HUES64 (cell line): ENCODE measurements at regions not wholly inside any gene's neighbourhood (a gene's known extent, or its start where the extent isn't known, plus 50 kb on each side); places are given as distances from the start of the nearest gene placed in this dataset.

ENCODE experiments used
- H3K27ac ChIP-seq: 2 replicates; pipeline ENCODE4 v1.7.0; 2013; ENCODE audit warnings: low read depth, low read length, inconsistent platforms
- H3K27me3 ChIP-seq: 2 replicates; pipeline ENCODE4 v1.6.1; 2013; ENCODE audit warnings: mild to moderate bottlenecking, low read length; ENCODE audit not compliant: insufficient read depth
- H3K36me3 ChIP-seq: 2 replicates; pipeline ENCODE4 v1.6.1; 2013; ENCODE audit warnings: mild to moderate bottlenecking, low read length; ENCODE audit not compliant: insufficient read depth
- H3K4me1 ChIP-seq: 2 replicates; pipeline ENCODE4 v1.6.1; 2013; ENCODE audit warnings: mild to moderate bottlenecking, low read length, moderate library complexity; ENCODE audit not compliant: insufficient read depth
- H3K4me3 ChIP-seq: 2 replicates; pipeline ENCODE4 v1.5.1; 2013; ENCODE audit warnings: mild to moderate bottlenecking, low read length, moderate library complexity
- H3K9ac ChIP-seq: 2 replicates; pipeline ENCODE4 v1.6.1; 2013; ENCODE audit warnings: mild to moderate bottlenecking, low read depth, low read length
- H3K9me3 ChIP-seq: 2 replicates; pipeline ENCODE4 v1.6.1; 2013; ENCODE audit warnings: low read depth, low read length; ENCODE audit not compliant: insufficient read depth
- WGBS: fragments of 150-250, 120-280 bp; methylation state at CpG from one replicate; pipeline ENCODE4 v1.1.7; 2013; ENCODE audit warnings: missing lambda C conversion rate; 5-methylcytosine and 5-hydroxymethylcytosine counted together

GRCh38 chr5:117942861-117943519 is 1045.4 kb downstream of the DTWD2 start:
- Histone ChIP-seq H3K4me1 (no peaks in the 10 kb centered on the region), H3K27ac (no peak overlapping the region), H3K27me3 (no peaks in the 10 kb centered on the region), H3K4me3 (no peak overlapping the region), H3K9ac (no peak overlapping the region), H3K9me3 (no peaks in the 10 kb centered on the region), H3K36me3 (no peaks in the 10 kb centered on the region)
- 98% methylated on average over 5 of the region's 6 CpGs for WGBS

DNA sequence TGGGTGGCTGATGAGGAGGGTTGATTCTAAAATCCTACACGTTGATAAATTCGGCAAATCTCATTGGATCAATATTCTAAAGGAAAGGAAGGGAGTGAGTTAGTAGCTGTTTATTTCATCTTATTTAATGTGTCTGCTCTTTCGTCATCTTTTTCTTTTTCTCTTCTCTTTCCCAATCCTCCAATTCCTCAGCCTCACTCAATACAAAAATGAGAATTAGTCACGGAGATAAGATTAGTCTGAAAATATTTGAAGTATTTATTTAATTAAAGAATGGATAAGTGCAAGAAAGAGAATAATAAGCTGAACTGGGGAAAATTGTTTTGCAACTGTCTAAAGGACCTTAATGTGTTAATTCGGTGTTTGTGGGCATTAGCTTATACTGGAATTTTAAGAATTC is 1095.1 kb downstream of the DTWD2 start:
- Histone ChIP-seq H3K9ac (no peak overlapping the region), H3K4me1 (no peaks in the 10 kb centered on the region; the same call in 1 of the 2 replicates), H3K9me3 (no peaks in the 10 kb centered on the region), H3K27me3 (no peaks in the 10 kb centered on the region), H3K36me3 (no peaks in the 10 kb centered on the region), H3K27ac (no peak overlapping the region), H3K4me3 (no peak overlapping the region)
- 100% methylated on average over 4 of the region's 5 CpGs for WGBS

DNA sequence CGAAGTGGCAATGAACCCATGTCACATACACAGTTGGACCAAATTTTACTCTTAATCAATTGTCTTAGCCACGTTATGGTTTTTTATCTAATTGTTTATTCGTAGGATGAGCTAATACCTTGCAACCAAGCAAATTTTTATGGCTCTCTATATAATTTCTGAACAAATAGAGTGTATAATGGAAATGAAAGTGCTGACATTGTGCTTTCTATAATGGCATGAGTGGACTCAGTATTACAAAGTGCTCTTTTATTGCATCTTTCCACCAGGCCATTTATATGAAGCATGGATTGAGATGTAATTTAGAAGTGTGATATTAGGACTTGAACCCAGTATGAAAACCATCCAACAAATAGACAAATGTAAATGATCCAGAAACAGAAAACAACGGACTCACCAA is 1096.0 kb downstream of the DTWD2 start:
- Histone ChIP-seq H3K4me3 (no peak overlapping the region), H3K36me3 (no peaks in the 10 kb centered on the region), H3K9me3 (no peaks in the 10 kb centered on the region), H3K4me1 (peaks cover 4% of the 10 kb centered on the region; the same call in 1 of the 2 replicates), H3K9ac (no peak overlapping the region), H3K27me3 (no peaks in the 10 kb centered on the region), H3K27ac (no peak overlapping the region)
- WGBS = 91% methylated on average over 3 of the region's 4 CpGs

DNA sequence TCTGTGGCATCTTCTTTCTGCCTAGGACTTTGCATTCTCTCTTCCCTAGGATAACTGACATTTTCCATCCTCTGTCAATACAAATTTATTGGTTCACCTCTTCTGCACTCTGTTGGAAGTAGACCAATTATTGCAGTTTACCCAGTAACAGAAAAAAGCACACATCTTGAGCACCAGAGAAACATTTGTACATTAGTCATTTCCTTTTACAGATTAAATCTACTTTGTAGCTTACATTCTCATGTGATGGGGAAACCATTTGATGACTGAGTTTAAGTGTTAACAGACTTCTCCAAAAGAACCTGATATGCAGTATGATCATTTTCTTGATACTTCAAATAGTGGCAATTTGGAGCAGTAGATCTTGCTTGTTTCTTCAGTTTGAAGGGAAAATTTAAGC is 1098.8 kb downstream of the DTWD2 start:
- H3K9me3 ChIP-seq = no peaks in the 10 kb centered on the region
- H3K4me3 ChIP-seq = no peak overlapping the region
- no peak overlapping the region for H3K9ac ChIP-seq
- H3K27me3 ChIP-seq = no peaks in the 10 kb centered on the region
- no peak overlapping the region for H3K27ac ChIP-seq
- peaks cover 4% of the 10 kb centered on the region; the same call in 1 of the 2 replicates for H3K4me1 ChIP-seq
- no peaks in the 10 kb centered on the region for H3K36me3 ChIP-seq

DNA sequence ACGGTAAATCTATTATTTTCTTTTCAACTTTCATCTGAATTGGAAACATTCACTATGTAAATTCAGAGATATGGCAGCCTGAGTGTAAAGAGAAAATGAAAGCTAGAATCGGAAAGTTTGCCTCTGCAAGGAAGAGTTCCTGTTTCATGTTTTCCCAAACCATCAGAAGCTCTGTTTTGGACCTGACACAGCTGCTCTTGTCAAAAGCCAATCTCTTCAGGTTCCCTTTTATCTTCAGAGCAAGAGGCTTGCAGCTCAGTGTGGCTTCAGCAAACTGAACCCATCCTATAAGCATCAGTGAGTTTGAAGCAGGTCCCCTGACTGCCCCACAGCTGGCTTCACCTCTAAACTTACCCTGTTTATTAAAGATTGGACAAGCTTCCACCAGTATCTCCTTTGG is 1099.7 kb downstream of the DTWD2 start:
- no peak overlapping the region for H3K27ac ChIP-seq
- H3K9me3 ChIP-seq = no peaks in the 10 kb centered on the region
- H3K36me3 ChIP-seq = no peaks in the 10 kb centered on the region
- no peak overlapping the region for H3K4me3 ChIP-seq
- no peaks in the 10 kb centered on the region for H3K27me3 ChIP-seq
- peaks cover 4% of the 10 kb centered on the region; the same call in 1 of the 2 replicates for H3K4me1 ChIP-seq
- no peak overlapping the region for H3K9ac ChIP-seq
- 99% methylated on average over 2 of the region's 2 CpGs for WGBS

GRCh38 chr5:117881426-117882230 is 1106.7 kb downstream of the DTWD2 start:
- Histone ChIP-seq H3K9ac (no peak overlapping the region), H3K9me3 (no peaks in the 10 kb centered on the region), H3K4me3 (no peak overlapping the region), H3K4me1 (no peaks in the 10 kb centered on the region), H3K27ac (no peak overlapping the region), H3K27me3 (no peaks in the 10 kb centered on the region), H3K36me3 (no peaks in the 10 kb centered on the region)
- 92% methylated on average over 4 of the region's 4 CpGs for WGBS

DNA sequence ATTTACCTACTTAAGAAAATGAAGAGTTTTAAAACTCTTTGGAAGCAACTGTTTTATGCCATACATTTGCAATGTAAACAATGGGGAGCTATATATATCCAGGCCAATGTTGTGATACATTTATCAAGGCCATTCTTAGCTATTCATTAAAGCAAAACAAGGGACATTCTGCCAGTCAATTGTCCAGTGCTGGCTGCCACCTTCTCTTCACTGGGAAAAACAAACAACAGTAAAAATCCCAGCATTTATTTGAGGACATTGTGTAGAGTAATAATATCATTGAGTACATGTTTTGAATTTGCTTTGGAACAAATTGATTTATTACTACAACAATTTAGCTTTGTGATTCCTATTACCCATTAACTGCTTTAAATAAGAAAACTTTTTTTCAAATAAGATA is 1107.4 kb downstream of the DTWD2 start:
- no peak overlapping the region for H3K4me3 ChIP-seq
- H3K27ac ChIP-seq = no peak overlapping the region
- H3K9ac ChIP-seq = no peak overlapping the region
- H3K27me3 ChIP-seq = no peaks in the 10 kb centered on the region
- no peaks in the 10 kb centered on the region for H3K36me3 ChIP-seq
- H3K9me3 ChIP-seq = no peaks in the 10 kb centered on the region
- H3K4me1 ChIP-seq = no peaks in the 10 kb centered on the region

DNA sequence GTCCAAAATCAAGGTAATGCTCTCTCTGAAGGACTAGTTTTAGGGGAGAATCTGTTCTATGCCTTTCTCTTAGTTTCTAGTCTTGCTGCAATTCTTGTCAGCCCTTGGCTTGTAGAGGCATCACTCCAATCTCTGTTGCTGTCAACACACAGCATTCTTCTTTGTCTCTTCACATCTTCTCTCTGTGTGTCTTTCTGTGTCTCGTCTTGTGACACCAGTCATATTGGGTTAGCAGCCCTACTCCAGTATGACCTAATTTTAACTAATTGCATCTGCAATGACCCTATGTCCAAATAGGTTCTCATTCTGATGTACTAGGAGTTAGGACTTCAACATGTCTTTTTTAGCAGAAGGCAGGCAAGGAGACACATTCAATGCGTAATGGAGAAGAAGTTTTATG is 1110.6 kb downstream of the DTWD2 start:
- Histone ChIP-seq H3K27me3 (no peaks in the 10 kb centered on the region), H3K4me1 (no peaks in the 10 kb centered on the region), H3K9me3 (no peaks in the 10 kb centered on the region), H3K36me3 (no peaks in the 10 kb centered on the region), H3K27ac (no peak overlapping the region), H3K4me3 (no peak overlapping the region), H3K9ac (no peak overlapping the region)
- 93% methylated on average over 2 of the region's 2 CpGs for WGBS

DNA sequence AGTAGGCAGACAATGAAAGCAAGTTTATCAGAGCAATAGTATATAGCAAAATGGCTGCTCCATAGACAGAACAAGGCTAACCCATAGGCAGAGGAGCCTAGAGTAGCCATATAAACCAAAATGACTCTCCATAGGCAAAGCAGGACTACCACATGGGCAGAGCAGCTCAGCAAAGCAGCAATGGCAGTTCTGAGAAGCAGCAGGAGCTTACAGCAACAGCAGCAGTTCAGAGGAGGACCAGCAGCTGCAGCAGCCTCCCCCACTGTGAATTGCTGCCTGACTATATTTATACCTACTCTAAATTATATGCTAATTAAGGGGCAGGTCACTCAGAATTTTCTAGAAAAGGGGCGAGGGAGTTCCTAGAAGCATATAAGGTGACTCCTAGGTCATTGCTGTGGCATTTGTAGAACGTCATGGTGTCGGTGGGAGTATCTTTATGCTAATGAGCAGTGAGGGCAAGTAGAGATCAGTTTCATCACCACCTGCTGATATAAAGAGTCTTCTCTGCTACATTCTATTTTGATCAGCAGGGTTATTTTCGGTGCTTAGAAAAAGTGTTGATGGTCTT is 1115.5 kb downstream of the DTWD2 start:
- WGBS = 76% methylated on average over 4 of the region's 4 CpGs
- Histone ChIP-seq H3K27ac (no peak overlapping the region), H3K4me3 (no peak overlapping the region), H3K27me3 (no peaks in the 10 kb centered on the region), H3K36me3 (no peaks in the 10 kb centered on the region), H3K4me1 (no peaks in the 10 kb centered on the region), H3K9ac (no peak overlapping the region), H3K9me3 (no peaks in the 10 kb centered on the region)

DNA sequence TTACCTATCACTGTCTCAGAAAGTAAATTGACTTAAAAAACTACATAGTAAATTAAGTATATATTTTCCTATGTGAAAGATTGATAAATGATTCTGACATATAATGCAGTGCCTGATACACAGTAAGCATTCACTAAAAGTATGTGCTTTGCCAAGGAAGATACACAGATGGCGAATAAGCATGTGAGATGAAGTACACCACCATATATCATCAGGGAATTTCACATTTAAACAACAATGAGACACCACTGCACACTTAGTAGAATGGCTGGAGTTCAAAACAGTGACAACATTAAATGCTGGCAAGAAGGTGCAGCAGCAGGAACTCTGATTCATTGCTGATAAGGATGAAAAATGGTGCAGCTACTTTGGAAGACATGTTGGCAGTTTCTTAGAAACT is 1118.8 kb downstream of the DTWD2 start:
- Histone ChIP-seq H3K4me1 (no peaks in the 10 kb centered on the region), H3K9me3 (no peaks in the 10 kb centered on the region), H3K36me3 (no peaks in the 10 kb centered on the region), H3K4me3 (no peak overlapping the region), H3K27me3 (no peaks in the 10 kb centered on the region), H3K27ac (no peak overlapping the region), H3K9ac (no peak overlapping the region)
- WGBS = 100% methylated on average over 1 of the region's 1 CpG

DNA sequence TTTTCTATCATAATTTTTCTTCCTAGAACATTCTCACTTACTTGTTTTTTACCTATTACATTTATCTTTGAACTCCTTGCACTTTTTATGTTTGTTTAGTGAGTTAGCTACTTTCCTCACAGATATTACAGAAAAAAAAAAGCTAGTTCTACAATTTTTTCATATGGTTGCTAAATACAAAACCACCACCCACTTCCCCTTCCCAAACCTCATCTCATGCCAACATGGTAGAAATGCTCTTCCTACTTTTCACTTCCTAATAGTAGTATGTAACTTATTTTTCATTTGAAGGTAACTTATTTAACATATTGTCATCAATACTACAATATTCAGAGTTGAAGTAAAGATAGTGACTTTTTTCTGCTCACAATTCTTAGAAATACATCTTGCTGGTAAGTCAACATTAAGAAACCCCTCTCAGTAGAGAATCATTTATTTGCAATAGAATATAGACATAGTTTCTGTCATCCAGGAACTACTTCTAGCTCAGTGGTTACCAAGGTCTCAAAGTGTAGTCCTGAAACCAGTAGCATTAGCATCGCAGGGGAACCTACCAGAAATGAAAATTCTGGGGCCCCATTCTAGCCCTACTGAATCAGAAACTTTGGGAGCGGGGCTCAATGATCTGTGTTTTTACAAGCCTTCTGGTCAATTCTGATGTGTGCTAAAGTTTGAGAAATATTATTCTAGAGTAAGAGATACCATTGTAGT is 1124.6 kb downstream of the DTWD2 start:
- Histone ChIP-seq H3K9ac (no peak overlapping the region), H3K4me1 (no peaks in the 10 kb centered on the region), H3K27me3 (no peaks in the 10 kb centered on the region), H3K4me3 (no peak overlapping the region), H3K9me3 (no peaks in the 10 kb centered on the region), H3K27ac (no peak overlapping the region), H3K36me3 (no peaks in the 10 kb centered on the region)
- WGBS = 100% methylated on average over 2 of the region's 2 CpGs
